ENCODE measurements at regions not wholly inside any gene's neighbourhood (a gene's known extent, or its start where the extent isn't known, plus 50 kb on each side); places are given as distances from the start of the nearest gene placed in this dataset.

DNA sequence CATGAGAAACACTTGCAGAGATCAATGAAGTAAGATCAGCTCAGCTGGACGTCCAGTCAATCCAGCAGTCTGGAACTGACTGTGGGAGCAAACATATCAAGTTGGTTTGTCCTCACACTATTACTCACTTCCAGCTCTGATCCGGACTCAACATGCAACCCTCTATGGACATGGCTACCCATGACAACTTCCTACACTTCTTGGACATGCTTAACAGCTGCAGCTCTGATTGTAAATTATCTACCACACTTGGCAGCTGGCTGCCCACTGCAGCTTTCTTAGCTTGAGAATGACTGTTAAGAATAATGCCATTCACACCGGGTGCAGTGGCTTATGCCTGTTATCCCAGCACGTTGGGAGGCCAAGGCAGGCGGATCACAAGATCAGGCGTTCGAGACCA lies 429.8 kb downstream of the EPHA4 start:
- Histone ChIP-seq H3K4me1 (no peaks in the 10 kb centered on the region), H3K4me3 (no peak overlapping the region), H3K27me3 (no peaks in the 10 kb centered on the region), H3K36me3 (no peaks in the 10 kb centered on the region), H3K9me3 (no peaks in the 10 kb centered on the region), H3K27ac (no peak overlapping the region)
- WGBS, 2 donors: 86 to 90% methylated on average over 7 of the region's 7 CpGs
- no peak for TF ChIP-seq POLR2A (IDR thresholded peaks at IDR 0.05)
- TF ChIP-seq EP300 (IDR thresholded peaks at IDR 0.05): no peak
- TF ChIP-seq, protein P1, sequence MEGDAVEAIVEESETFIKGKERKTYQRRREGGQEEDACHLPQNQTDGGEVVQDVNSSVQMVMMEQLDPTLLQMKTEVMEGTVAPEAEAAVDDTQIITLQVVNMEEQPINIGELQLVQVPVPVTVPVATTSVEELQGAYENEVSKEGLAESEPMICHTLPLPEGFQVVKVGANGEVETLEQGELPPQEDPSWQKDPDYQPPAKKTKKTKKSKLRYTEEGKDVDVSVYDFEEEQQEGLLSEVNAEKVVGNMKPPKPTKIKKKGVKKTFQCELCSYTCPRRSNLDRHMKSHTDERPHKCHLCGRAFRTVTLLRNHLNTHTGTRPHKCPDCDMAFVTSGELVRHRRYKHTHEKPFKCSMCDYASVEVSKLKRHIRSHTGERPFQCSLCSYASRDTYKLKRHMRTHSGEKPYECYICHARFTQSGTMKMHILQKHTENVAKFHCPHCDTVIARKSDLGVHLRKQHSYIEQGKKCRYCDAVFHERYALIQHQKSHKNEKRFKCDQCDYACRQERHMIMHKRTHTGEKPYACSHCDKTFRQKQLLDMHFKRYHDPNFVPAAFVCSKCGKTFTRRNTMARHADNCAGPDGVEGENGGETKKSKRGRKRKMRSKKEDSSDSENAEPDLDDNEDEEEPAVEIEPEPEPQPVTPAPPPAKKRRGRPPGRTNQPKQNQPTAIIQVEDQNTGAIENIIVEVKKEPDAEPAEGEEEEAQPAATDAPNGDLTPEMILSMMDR (IDR thresholded peaks at IDR 0.05): no peak
- no peak for DNase-seq (ENCODE audit: low spot score in 2 of 2)

DNA sequence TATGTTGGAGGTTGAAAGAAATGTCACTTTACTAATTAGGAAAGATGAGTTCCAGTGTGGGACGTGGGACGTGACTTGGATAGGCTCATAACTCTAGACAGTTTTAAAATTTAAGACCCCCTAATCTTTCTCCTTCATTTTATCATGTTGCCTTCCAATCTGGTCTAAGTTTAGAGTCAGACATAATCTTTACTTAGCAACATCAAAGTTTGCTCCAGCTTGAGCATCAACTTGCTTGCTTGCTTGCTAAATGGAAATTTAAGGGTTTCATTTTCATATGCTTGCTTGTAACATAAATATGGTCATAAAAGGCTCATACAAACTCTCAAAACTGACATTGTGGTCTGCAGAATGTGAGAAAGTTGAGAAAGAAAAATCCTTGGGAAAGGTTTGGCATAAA lies 428.9 kb downstream of the EPHA4 start:
- H3K36me3 ChIP-seq: no peaks in the 10 kb centered on the region
- no peaks in the 10 kb centered on the region for H3K4me1 ChIP-seq
- no peak overlapping the region for H3K4me3 ChIP-seq
- H3K9me3 ChIP-seq: no peaks in the 10 kb centered on the region
- H3K27me3 ChIP-seq: no peaks in the 10 kb centered on the region
- H3K27ac ChIP-seq: no peak overlapping the region
- DNase-seq (ENCODE audit: low spot score in 2 of 2): no peak
- TF ChIP-seq, protein P1 (IDR thresholded peaks at IDR 0.05): no peak
- TF ChIP-seq POLR2A (IDR thresholded peaks at IDR 0.05): no peak
- TF ChIP-seq EP300 (IDR thresholded peaks at IDR 0.05): no peak
- 84 to 94% methylated on average over 2 of the region's 2 CpGs for WGBS, 2 donors

DNA sequence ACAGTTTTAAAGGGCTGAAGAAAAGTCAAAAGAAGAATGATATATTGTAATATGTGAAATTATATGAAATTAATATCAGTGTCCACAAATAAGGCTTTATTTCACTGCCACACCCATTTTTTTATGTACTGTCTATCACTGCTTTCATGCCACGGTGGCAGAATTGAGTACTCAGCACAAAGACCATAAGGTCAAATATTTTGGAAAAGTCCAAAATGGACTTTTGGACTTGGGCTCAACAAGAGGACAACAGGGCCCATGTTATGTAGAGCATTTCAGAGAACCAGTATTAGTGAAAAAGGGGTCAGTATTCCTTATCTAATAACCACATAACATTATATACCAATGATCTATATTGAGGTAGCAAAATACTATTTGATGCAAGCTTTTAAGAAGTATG lies 427.2 kb downstream of the EPHA4 start:
- Histone ChIP-seq H3K27me3 (no peaks in the 10 kb centered on the region), H3K36me3 (no peaks in the 10 kb centered on the region), H3K4me3 (no peak overlapping the region), H3K9me3 (no peaks in the 10 kb centered on the region), H3K4me1 (no peaks in the 10 kb centered on the region), H3K27ac (no peak overlapping the region)
- WGBS, 2 donors: 19 to 36% methylated on average over 1 of the region's 1 CpG
- DNase-seq (ENCODE audit: low spot score in 2 of 2): no peak
- TF ChIP-seq, protein P1 (IDR thresholded peaks at IDR 0.05): no peak
- TF ChIP-seq POLR2A (IDR thresholded peaks at IDR 0.05) (no peak), EP300 (IDR thresholded peaks at IDR 0.05) (no peak)

DNA sequence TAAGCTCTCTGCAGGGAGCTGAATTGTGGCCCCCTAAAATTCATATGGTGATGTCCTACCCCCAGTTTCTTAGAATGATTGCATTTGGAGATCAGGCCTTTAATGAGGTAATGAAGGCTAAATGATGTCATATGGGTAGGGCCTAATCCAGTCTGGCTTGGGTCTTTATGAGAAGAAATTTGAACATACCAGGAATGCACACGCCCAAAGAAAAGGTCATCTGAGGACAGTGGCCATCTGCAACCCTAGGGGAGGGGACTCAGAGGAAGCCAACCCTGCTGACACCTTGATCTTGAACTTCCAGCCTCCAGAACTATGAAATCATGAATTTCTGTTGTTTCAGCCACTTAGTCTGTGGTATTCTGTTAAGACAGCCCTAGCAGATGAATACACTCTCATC lies 426.7 kb downstream of the EPHA4 start:
- TF ChIP-seq, protein P1 (IDR thresholded peaks at IDR 0.05): no peak
- TF ChIP-seq EP300 (IDR thresholded peaks at IDR 0.05) (no peak), POLR2A (IDR thresholded peaks at IDR 0.05) (no peak)
- WGBS, 2 donors: 88 to 90% methylated on average over 1 of the region's 1 CpG

DNA sequence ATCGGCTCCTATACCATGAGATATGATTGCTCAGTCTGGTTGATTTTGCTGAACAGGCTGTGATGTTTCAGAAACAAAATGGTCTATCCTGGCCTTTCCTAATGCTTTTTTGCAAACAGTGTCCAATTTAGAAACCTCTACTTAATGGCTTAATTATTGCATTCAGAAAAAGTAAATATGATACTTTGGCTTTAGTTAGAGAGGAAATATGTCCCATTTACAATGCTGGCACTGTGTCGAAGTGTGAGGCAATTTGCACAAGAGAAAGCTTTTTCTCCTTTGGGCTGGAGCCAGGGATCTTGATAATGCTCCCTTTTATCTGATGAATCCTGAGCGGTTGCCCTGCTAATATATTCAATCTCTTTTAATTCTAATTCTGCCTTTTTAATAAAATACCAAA lies 418.9 kb downstream of the EPHA4 start:
- Histone ChIP-seq H3K27me3 (no peaks in the 10 kb centered on the region), H3K4me1 (peaks cover 0 to 8% (median 2%) of the 10 kb centered on the region in 4 donors), H3K36me3 (no peaks in the 10 kb centered on the region), H3K4me3 (no peak overlapping the region), H3K9me3 (no peaks in the 10 kb centered on the region), H3K27ac (no peak overlapping the region)
- peak in 1 of 2 donors; percentile 5 for DNase-seq (ENCODE audit: low spot score in 2 of 2)
- WGBS, 2 donors: 24 to 33% methylated on average over 3 of the region's 3 CpGs
- no peak for TF ChIP-seq POLR2A (IDR thresholded peaks at IDR 0.05)

More for the DNA sequence above, 426.7 kb downstream of the EPHA4 start:
- Histone ChIP-seq H3K36me3 (no peaks in the 10 kb centered on the region), H3K9me3 (no peaks in the 10 kb centered on the region), H3K27me3 (no peaks in the 10 kb centered on the region), H3K4me1 (no peaks in the 10 kb centered on the region), H3K27ac (no peak overlapping the region), H3K4me3 (no peak overlapping the region)
- no peak for DNase-seq (ENCODE audit: low spot score in 2 of 2)

DNA sequence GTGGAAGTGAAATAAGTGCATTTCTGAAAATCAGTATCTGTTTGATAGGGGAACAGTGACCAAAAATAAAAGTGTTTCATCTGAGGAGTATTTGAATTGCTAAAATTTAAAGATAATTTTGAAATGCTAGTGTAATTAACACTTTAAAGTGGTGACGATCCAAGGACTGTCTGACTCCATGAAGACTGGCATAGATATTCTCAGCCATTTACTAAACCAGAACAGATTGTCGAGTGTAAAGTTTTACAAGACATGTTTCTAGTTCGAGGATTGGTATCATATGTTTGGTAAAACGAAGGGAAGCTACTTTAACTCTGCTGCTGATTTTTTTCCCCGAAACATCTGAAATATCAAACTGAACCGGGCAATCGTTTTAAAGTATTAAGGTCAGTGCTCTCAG lies 417.9 kb downstream of the EPHA4 start:
- Histone ChIP-seq H3K9me3 (no peaks in the 10 kb centered on the region), H3K4me1 (peaks cover 0 to 8% (median 2%) of the 10 kb centered on the region in 4 donors), H3K27ac (no peak overlapping the region), H3K27me3 (no peaks in the 10 kb centered on the region), H3K36me3 (no peaks in the 10 kb centered on the region), H3K4me3 (no peak overlapping the region)
- 52 to 57% methylated on average over 7 of the region's 7 CpGs for WGBS, 2 donors
- TF ChIP-seq, protein P1 (IDR thresholded peaks at IDR 0.05): no peak
- TF ChIP-seq EP300 (IDR thresholded peaks at IDR 0.05): no peak
- no peak for TF ChIP-seq POLR2A (IDR thresholded peaks at IDR 0.05)
- no peak for DNase-seq (ENCODE audit: low spot score in 2 of 2)
